ENCODE measurements at regions not wholly inside any gene's neighbourhood (a gene's known extent, or its start where the extent isn't known, plus 50 kb on each side); places are given as distances from the start of the nearest gene placed in this dataset.

GRCh38 chr15:81923561-81924350 lies 122.1 kb downstream of the MEX3B start:
- no TSS peak for BruUV-seq (replicated peaks)
- ChIA-PET CTCF (ENCODE audit: low intra/inter-chr PET ratio) (no interaction called here), POLR2A (interaction anchor here (0.7 kb wide), 1 partner anchor 23 kb away, joined by 3 read pairs; no protein-coding TSS in a partner anchor)
- no peaks in the 10 kb centered on the region for H3K9me1 ChIP-seq (ENCODE audit: control insufficient read depth, insufficient read depth, low read length)
- no peaks in the 10 kb centered on the region for H4K20me1 ChIP-seq (replicated peaks; ENCODE audit: control insufficient read depth, insufficient read depth, low read length)
- in situ Hi-C loops (cut with MboI): no loop called here
- H3K27me3 ChIP-seq (ENCODE audit: control insufficient read depth in 2 of 2, insufficient read depth in 2 of 2, low read length in 2 of 2): no peaks in the 10 kb centered on the region
- no peak overlapping the region for H3K4me2 ChIP-seq (ENCODE audit: insufficient read depth, low read length)
- no peak for ATAC-seq
- H3K4me3 ChIP-seq: no peak overlapping the region
- FAIRE-seq: no peak
- intact Hi-C loops (cut with micrococcal nuclease): no loop called here
- no peaks in the 10 kb centered on the region for H3K4me1 ChIP-seq (replicated peaks in 1 of 2; ENCODE audit: control insufficient read depth in 2 of 2, insufficient read depth in 2 of 2, low read length in 2 of 2)
- peaks cover 6% of the 10 kb centered on the region for H3K9me3 ChIP-seq (replicated peaks; ENCODE audit: control insufficient read depth, insufficient read depth, low read depth, low read length)
- no peaks in the 10 kb centered on the region for H3K79me2 ChIP-seq (ENCODE audit: control insufficient read depth, insufficient read depth, low read length)
- no peaks in the 10 kb centered on the region for H3K36me3 ChIP-seq (ENCODE audit: control insufficient read depth, insufficient read depth, low read length)
- DNase-seq (ENCODE audit: extremely low read depth in 1 of 4, low spot score in 3 of 4): no peak
- no peak overlapping the region for H3K27ac ChIP-seq (ENCODE audit: extremely low read depth, low read depth, low read length)
- H3K9ac ChIP-seq (ENCODE audit: insufficient read depth in 1 of 2, low read depth in 2 of 2, low read length in 2 of 2): no peak overlapping the region
- 29% methylated on average over 4 of the region's 4 CpGs for WGBS (ENCODE audit: insufficient coverage, low coverage, missing lambda C conversion rate)
- H2AFZ ChIP-seq (ENCODE audit: low read depth, low read length): no peak overlapping the region
- TF ChIP-seq ZNF584 (CRISPR knock-in tag; IDR thresholded peaks at IDR 0.05; ENCODE audit: low read depth) (no peak), IRF1 (CRISPR knock-in tag; IDR thresholded peaks at IDR 0.05; ENCODE audit: borderline replicate concordance) (no peak), ZBTB11 (CRISPR knock-in tag; IDR thresholded peaks at IDR 0.05) (no peak), HDAC3 (IDR thresholded peaks at IDR 0.05; ENCODE audit: borderline replicate concordance, partially characterized antibody) (no peak), ZFP30 (CRISPR knock-in tag; IDR thresholded peaks at IDR 0.05; ENCODE audit: borderline replicate concordance) (no peak), HDAC2 (IDR thresholded peaks at IDR 0.05) (no peak), ZNF232 (CRISPR knock-in tag; IDR thresholded peaks at IDR 0.05) (no peak), ZNF644 (tag; IDR thresholded peaks at IDR 0.05; ENCODE audit: low read depth) (no peak), KLF16 (IDR thresholded peaks at IDR 0.05) (no peak), PRMT5 (CRISPR knock-in tag; IDR thresholded peaks at IDR 0.05) (no peak), MITF (IDR thresholded peaks at IDR 0.05) (no peak), ATF7 (IDR thresholded peaks at IDR 0.05) (no peak), CREM (IDR thresholded peaks at IDR 0.05; ENCODE audit: low read depth) (no peak), SIRT6 (IDR thresholded peaks at IDR 0.05; ENCODE audit: low read depth, low read length) (no peak), HMG20A (CRISPR knock-in tag; conservative IDR thresholded peaks at IDR 0.05) (no peak), HOXB6 (CRISPR knock-in tag; IDR thresholded peaks at IDR 0.05; ENCODE audit: borderline replicate concordance) (no peak)
